Tibial nerve (tissue), 4 donors: ENCODE measurements at regions not wholly inside any gene's neighbourhood (a gene's known extent, or its start where the extent isn't known, plus 50 kb on each side); places are given as distances from the start of the nearest gene placed in this dataset.

Experiments
- CTCF ChIP-seq, 5 experiments: fragments of 200-600 bp in 3 of 5; fragments of 450-650 bp in 2 of 5; sonication (generic) in 3 of 5; IDR thresholded peaks; one replicate each; pipeline ENCODE4 v1.5.1; 2016 to 2019; ENCODE audit warnings: antibody characterized with exemption in 5 of 5, mild to moderate bottlenecking in 3 of 5, moderate library complexity in 2 of 5
- EP300 ChIP-seq, 2 donors: sonication (generic); formaldehyde crosslinking; IDR thresholded peaks; one replicate each; pipeline ENCODE4 v1.6.1; 2017; ENCODE audit warnings: antibody characterized with exemption in 2 of 2, mild to moderate bottlenecking in 1 of 2
- POLR2A ChIP-seq, 2 donors: fragments of 450-650 bp; IDR thresholded peaks; one replicate each; pipeline ENCODE4 v1.6.1; 2017; ENCODE audit warnings: antibody characterized with exemption in 2 of 2, mild to moderate bottlenecking in 2 of 2, moderate library complexity in 2 of 2

- TF ChIP-seq POLR2A (IDR thresholded peaks at IDR 0.05), result no peak
- no peak for TF ChIP-seq CTCF (IDR thresholded peaks at IDR 0.05)
- TF ChIP-seq EP300 (IDR thresholded peaks at IDR 0.05), result no peak
Measured at GRCh38 chr11:92048415-92048814, 176.2 kb upstream of the FAT3 start.
